GM19395 (cell line): ENCODE measurements at regions not wholly inside any gene's neighbourhood (a gene's known extent, or its start where the extent isn't known, plus 50 kb on each side); places are given as distances from the start of the nearest gene placed in this dataset.

Experiments
- ATAC-seq: cut with Tn5 transposase; IDR thresholded peaks from one replicate; pipeline ENCODE4 v1.9.1; 2021; ENCODE audit warnings: mild to moderate bottlenecking, moderate library complexity; ENCODE audit not compliant: unreplicated experiment

DNA sequence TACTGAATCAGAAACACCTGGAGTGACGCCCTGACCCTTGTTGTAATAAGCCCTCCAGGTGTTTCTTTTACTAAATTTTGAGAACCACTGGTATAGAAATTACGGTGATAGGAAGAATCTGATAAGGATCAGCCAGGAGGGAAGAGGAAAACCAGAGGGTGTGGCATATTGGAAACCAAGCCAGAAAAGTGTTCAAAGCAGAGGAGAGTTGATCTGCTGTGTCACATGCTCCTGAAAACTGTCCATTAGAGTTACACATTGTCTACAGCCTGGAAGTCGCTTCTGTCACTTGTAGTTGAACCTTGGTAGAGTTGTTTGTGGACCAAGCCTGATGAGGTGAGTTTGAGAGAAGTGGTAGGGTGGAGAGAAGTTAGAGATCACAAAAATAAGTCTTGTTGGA is 497.4 kb downstream of the ENC1 start:
- ATAC-seq = no peak

- no peak for ATAC-seq
Observed at GRCh38 chr5:74141053-74141452, 499.5 kb downstream of the ENC1 start.

- no peak for ATAC-seq
Observed at GRCh38 chr5:74140409-74140808, 500.1 kb downstream of the ENC1 start.

GRCh38 chr5:74139589-74139988 is 500.9 kb downstream of the ENC1 start:
- no peak for ATAC-seq

DNA sequence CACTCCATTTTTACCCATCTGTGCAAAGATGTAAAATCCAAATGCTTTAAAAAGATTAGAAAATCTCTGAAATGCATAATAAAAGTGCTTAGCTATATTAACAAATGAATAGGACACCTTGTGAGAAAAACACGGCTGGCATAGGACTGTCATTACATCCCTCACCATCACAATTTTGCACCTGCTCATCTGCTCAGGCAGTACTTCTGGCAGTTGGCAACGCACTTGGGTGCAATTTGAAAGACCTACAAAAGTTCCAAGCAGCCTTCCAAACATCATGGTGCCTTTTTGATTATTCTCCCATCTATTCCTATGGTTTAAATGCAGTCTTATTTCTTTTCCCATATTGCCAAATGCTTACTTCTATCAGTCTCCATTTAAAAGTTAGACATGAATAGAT is 501.8 kb downstream of the ENC1 start:
- ATAC-seq = no peak

- ATAC-seq = no peak
Observed at GRCh38 chr5:74136276-74136825, 504.2 kb downstream of the ENC1 start.

DNA sequence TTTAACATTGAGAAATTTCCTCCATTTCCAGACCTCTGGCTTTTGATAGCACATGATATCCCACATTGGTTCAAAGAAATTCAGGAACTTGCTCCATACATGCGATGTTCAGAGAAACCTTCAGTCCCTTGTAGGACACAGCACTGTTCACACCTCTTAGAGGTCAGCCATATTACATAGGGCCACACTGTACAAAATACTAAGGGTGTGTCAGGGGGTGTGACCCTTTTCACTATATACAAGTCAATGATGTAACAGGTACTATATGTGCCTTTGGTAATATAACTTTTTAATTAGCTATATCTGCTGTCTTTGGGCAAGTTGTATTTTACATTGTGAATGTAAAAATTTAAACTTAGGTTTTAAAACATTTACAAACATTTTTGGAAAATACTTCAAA is 505.5 kb downstream of the ENC1 start:
- no peak for ATAC-seq

GRCh38 chr5:74132485-74132884 is 506.5 kb downstream of the ARHGEF28 start:
- no peak for ATAC-seq

DNA sequence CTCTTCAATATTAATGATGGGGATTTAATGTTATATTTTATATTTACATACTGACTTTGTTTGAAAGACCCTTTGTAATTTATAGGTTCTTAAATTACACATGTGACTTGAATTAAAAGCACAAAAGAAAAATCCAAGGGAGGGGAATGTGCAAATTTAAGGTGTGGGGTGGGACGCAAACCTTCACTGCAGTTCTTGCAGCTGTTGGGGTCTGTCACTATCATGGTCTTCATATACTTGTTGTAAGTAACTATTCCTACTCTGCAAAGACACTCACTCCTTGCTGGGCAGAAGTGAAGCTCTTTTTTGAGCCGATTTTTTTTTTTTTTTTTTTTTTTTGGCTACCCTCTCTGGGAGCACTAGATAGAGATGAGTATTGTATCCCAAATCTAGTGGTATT is 505.3 kb downstream of the ARHGEF28 start:
- no peak for ATAC-seq

GRCh38 chr5:74130155-74130897 is 504.3 kb downstream of the ARHGEF28 start:
- ATAC-seq = no peak

GRCh38 chr5:74127381-74128320 is 501.7 kb downstream of the ARHGEF28 start:
- no peak for ATAC-seq

DNA sequence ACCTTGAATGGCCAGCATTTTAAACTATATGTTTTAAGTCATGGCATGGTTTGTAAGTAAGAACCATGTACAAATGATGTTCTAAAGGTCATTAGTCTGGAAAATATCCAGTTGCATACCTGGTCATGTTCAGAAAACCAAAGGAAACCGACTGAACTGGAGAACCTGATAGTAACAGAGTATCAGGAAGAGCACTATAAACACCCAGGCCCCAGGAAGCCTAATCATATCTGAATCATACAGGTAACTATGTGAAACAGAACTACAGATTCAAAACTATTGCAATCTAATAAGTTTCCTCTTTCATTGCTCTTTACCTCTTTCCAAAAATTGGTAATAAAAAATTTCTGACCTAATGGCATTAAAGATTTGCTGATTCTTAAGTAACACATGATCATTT is 500.3 kb downstream of the ARHGEF28 start:
- ATAC-seq = no peak

DNA sequence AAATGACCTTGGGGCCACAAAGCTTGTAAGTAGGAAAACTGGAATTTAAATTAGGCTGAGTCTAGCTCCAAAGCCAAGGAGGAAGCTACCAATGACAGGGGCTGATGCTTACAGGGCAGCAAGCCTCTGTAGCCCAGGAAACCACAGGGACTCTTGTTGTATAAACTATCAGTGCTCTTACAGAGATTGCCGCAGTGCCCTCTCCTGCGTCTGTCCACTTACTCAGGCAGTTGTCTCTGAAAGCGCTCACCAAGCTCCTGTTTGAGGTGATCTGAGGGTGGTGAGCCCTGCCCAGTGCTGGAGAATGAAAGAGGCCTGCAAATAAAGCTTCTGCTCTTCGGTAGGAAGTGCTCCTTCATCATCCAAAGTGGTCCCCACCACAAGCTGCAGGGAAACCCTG is 498.8 kb downstream of the ARHGEF28 start:
- no peak for ATAC-seq

DNA sequence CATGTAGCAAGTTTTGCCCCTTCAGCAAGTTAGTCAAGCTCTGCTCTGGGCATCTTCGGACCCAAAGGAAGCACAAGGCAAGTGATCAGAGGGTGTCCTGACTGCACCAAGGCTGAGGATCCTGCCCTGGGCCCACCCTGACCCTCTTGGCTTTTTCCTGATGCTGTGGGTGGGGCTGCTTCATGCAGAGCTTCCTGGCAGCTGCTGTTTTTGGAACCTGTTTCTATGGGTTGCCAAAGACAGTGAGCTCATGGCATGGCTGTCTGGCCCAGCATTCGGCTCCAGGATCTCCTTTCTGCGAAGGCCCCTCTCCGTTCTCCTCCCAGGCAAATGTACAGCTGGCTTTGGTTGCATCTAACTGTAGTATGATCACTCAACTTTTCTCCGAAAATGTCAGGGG is 497.9 kb downstream of the ARHGEF28 start:
- no peak for ATAC-seq

GRCh38 chr5:74122979-74123590 is 497.1 kb downstream of the ARHGEF28 start:
- ATAC-seq = no peak

GRCh38 chr5:74122175-74122574 is 496.2 kb downstream of the ARHGEF28 start:
- ATAC-seq = no peak

DNA sequence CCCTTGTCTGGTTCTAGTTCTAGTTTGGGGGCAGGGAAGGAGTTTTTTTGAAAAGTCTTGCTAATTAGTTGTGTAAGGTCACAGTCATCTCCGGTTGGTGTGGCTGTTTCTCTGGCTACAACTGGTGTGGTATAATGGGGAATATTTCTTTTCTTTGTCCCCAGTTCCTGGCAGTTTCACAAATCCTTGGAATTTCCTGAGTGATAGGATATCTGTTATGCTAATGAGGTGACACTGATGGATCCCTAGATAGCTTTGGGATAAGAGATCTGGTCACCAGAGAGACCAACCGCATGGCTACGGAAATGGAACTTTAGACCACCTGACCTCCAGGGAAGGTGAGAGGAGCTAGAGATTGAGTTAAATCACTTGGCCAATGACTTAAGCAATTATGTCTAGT is 494.6 kb downstream of the ARHGEF28 start:
- no peak for ATAC-seq

- no peak for ATAC-seq
Observed at GRCh38 chr5:74118071-74118470, 492.1 kb downstream of the ARHGEF28 start.

DNA sequence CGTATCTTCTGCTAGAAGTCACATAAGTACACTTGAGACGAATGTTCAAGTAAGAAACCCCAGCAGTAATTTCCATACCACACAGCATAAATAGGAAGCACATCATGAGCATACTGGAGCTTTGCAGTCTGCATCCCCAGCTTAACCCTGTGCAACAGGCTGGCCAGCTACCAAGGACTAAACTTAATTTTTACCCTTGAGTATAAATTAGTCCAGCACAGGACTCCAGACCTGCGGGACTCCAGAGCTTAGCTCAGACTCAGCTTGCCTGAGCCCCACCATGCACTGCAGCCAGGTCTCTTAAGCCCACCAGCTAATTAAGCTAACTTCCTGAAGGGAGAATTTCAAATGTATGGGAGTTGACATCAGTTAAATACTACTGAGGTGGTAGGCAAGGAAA is 491.0 kb downstream of the ARHGEF28 start:
- no peak for ATAC-seq

DNA sequence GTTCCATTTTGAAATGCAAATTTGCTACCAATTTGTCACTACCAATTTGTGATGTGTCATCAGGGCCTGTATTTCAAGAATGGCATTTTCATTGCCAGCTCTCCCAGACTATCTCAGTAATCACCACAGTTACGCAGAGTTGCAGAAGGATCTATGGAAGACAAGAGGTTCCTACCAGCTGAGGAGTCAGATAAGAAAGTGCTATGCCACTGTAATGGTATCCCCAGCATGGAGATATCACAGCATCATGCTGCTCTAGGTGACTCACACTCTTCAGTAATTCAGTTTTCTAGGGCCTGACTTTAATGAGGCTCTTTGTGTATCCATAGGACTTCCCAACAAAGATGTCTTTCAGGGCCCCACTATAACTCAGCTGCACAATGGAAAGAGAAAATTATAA is 490.3 kb downstream of the ARHGEF28 start:
- ATAC-seq = no peak

- no peak for ATAC-seq
Observed at GRCh38 chr5:74113927-74114326, 487.9 kb downstream of the ARHGEF28 start.

DNA sequence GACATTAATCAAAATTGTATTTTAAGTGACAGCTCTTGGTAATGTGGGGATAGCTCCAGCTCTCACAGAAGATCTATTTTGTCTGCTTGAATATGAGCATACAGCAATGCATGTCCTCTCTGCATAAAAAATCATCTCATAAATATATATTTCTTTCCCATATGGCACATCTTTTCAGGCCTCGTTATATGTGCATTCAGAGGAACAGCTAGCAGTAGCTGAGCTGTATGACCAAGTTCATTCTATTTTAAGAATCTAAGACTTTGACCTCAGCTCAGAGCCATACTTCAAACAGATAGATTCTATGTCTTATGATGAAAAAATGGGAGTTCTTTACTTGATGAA is 487.2 kb downstream of the ARHGEF28 start:
- ATAC-seq = no peak
